H1 (cell line): ENCODE measurements at regions not wholly inside any gene's neighbourhood (a gene's known extent, or its start where the extent isn't known, plus 50 kb on each side); places are given as distances from the start of the nearest gene placed in this dataset.

ENCODE experiments used
- CTCF ChIA-PET: fragments of 300-600 bp; sonication (Branson Sonifier 250); formaldehyde crosslinking; loops from one replicate; lab custom pipeline; 2021; ENCODE audit not compliant: partially characterized antibody; lab: Charles Lee
- POLR2A ChIA-PET: fragments of 300-600 bp; sonication (Branson Sonifier 250); formaldehyde crosslinking; loops from one replicate; lab custom pipeline; 2021; ENCODE audit warnings: inconsistent platforms; ENCODE audit not compliant: partially characterized antibody; lab: Charles Lee
- DNase-seq, 2 experiments: peaks; one replicate each; pipeline versions ENCODE4 v3.0.0 to v3.0.0-alpha.2; 2010 to 2022; ENCODE audit warnings: low spot score in 2 of 2, low read depth in 1 of 2, mixed read lengths in 1 of 2
- FAIRE-seq: peaks from 2 replicates; lab custom pipeline; 2011; peaks lifted over from hg19 to GRCh38; lab: Jason Lieb, UNC
- H2AFZ ChIP-seq: 2 replicates; pipeline ENCODE4 v1.8.1; 2012; ENCODE audit warnings: low read length, inconsistent platforms
- H2AK5ac ChIP-seq: 2 replicates; pipeline ENCODE4 v1.6.1; 2013; ENCODE audit warnings: low read depth, low read length
- H2BK120ac ChIP-seq: replicated peaks from 2 replicates; pipeline ENCODE3; 2013; ENCODE audit warnings: low read depth, low read length, inconsistent platforms
- H2BK12ac ChIP-seq: 2 replicates; pipeline ENCODE4 v1.6.1; 2013; ENCODE audit warnings: low read depth, low read length
- H2BK15ac ChIP-seq: 2 replicates; pipeline ENCODE4 v1.6.1; 2013; ENCODE audit warnings: low read length
- H2BK20ac ChIP-seq: 2 replicates; pipeline ENCODE4 v1.6.1; 2013; ENCODE audit warnings: low read length
- H2BK5ac ChIP-seq: 2 replicates; pipeline ENCODE4 v1.6.1; 2013; ENCODE audit warnings: low read depth, low read length
- H3K14ac ChIP-seq: 2 replicates; pipeline ENCODE4 v1.6.1; 2013; ENCODE audit warnings: inconsistent platforms; ENCODE audit not compliant: insufficient read length
- H3K18ac ChIP-seq: 2 replicates; pipeline ENCODE4 v1.6.1; 2013; ENCODE audit warnings: low read length; ENCODE audit errors: extremely low read depth
- H3K23ac ChIP-seq: 2 replicates; pipeline ENCODE4 v1.6.1; 2013; ENCODE audit warnings: inconsistent platforms; ENCODE audit not compliant: insufficient read length
- H3K23me2 ChIP-seq: 2 replicates; pipeline ENCODE4 v1.6.1; 2013; ENCODE audit warnings: low read depth, low read length
- H3K27ac ChIP-seq: 2 replicates; pipeline ENCODE4 v1.6.1; 2011; ENCODE audit warnings: low read depth, low read length, inconsistent platforms
- H3K27me3 ChIP-seq, 4 experiments: replicated peaks in 1 of 4; 1 replicate in 1 of 4; 2 replicates in 3 of 4; pipeline versions ENCODE4 v1.6.1 to v1.8.1; 2011 to 2013; ENCODE audit warnings: low read length in 3 of 4, mild to moderate bottlenecking in 3 of 4, inconsistent platforms in 2 of 4, mixed read lengths in 2 of 4, moderate library complexity in 1 of 4; ENCODE audit not compliant: control insufficient read depth in 3 of 4, insufficient read depth in 3 of 4; ENCODE audit errors: extremely low read depth in 1 of 4
- H3K36me3 ChIP-seq, 4 experiments: 2 replicates each; pipeline versions ENCODE4 v1.6.1 to v1.8.1; 2011 to 2013; ENCODE audit warnings: mild to moderate bottlenecking in 4 of 4, low read length in 3 of 4, moderate library complexity in 2 of 4, control low read depth in 1 of 4, inconsistent platforms in 1 of 4; ENCODE audit not compliant: insufficient read depth in 4 of 4, control insufficient read depth in 2 of 4
- H3K4ac ChIP-seq: replicated peaks from 2 replicates; pipeline ENCODE3; 2013; ENCODE audit warnings: low read length, low read depth, mixed read lengths, inconsistent platforms; ENCODE audit not compliant: insufficient read length
- H3K4me1 ChIP-seq, 4 experiments: replicated peaks in 1 of 4; 1 replicate in 1 of 4; 2 replicates in 3 of 4; pipeline versions ENCODE4 v1.6.1 to v1.8.1; 2011 to 2013; ENCODE audit warnings: low read length in 3 of 4, inconsistent platforms in 2 of 4, mixed read lengths in 1 of 4; ENCODE audit not compliant: insufficient read depth in 4 of 4, control insufficient read depth in 3 of 4
- H3K4me2 ChIP-seq, 2 experiments: 2 replicates each; pipeline versions ENCODE4 v1.6.1 to v1.8.1; 2011 to 2013; ENCODE audit warnings: low read depth in 2 of 2, low read length in 2 of 2, control low read depth in 1 of 2, inconsistent platforms in 1 of 2, mild to moderate bottlenecking in 1 of 2; ENCODE audit not compliant: insufficient read depth in 1 of 2
- H3K4me3 ChIP-seq, 4 experiments: fragments of 200-600, 300-600 bp in 1 of 4; sonication (generic), shearing (Covaris generic), sonication (Bioruptor Twin) in 1 of 4; 2 replicates each; pipeline versions ENCODE4 v1.5.1 to v1.8.1; 2011 to 2016; ENCODE audit warnings: low read length in 4 of 4, low read depth in 3 of 4, control low read depth in 2 of 4, inconsistent platforms in 2 of 4, mild to moderate bottlenecking in 2 of 4, mixed read lengths in 1 of 4, moderate library complexity in 1 of 4; ENCODE audit not compliant: insufficient read depth in 2 of 4; ENCODE audit errors: extremely low read depth in 1 of 4
- H3K56ac ChIP-seq: replicated peaks from 2 replicates; pipeline ENCODE3; 2013; ENCODE audit warnings: low read depth, mild to moderate bottlenecking, mixed read lengths, low read length, inconsistent platforms; ENCODE audit not compliant: insufficient read length
- H3K79me1 ChIP-seq: 2 replicates; pipeline ENCODE4 v1.6.1; 2013; ENCODE audit warnings: low read depth, low read length, control low read depth
- H3K79me2 ChIP-seq, 2 experiments: 2 replicates each; pipeline versions ENCODE4 v1.6.1 to v1.8.1; 2012 to 2013; ENCODE audit warnings: low read length in 2 of 2, mild to moderate bottlenecking in 2 of 2, inconsistent platforms in 1 of 2; ENCODE audit not compliant: insufficient read depth in 2 of 2, control insufficient read depth in 1 of 2
- H3K9ac ChIP-seq, 4 experiments: replicated peaks in 1 of 4; 1 replicate in 1 of 4; 2 replicates in 3 of 4; pipeline versions ENCODE4 v1.6.1 to v1.8.1; 2011 to 2013; ENCODE audit warnings: low read depth in 3 of 4, low read length in 3 of 4, control low read depth in 2 of 4, mild to moderate bottlenecking in 2 of 4, moderate library complexity in 2 of 4, inconsistent platforms in 1 of 4; ENCODE audit errors: extremely low read depth in 1 of 4
- H3K9me3 ChIP-seq, 2 experiments: 2 replicates each; pipeline versions ENCODE4 v1.6.1 to v1.8.1; 2012 to 2013; ENCODE audit warnings: mild to moderate bottlenecking in 2 of 2, moderate library complexity in 2 of 2, control low read depth in 1 of 2, inconsistent platforms in 1 of 2, low read depth in 1 of 2, low read length in 1 of 2, mixed read lengths in 1 of 2; ENCODE audit not compliant: insufficient read depth in 2 of 2
- H4K20me1 ChIP-seq, 2 experiments: replicated peaks in 1 of 2; 2 replicates each; pipeline versions ENCODE3 to v1.8.1; 2011 to 2013; ENCODE audit warnings: inconsistent platforms in 2 of 2, low read length in 2 of 2, mild to moderate bottlenecking in 1 of 2; ENCODE audit not compliant: insufficient read depth in 2 of 2, control insufficient read depth in 1 of 2
- H4K5ac ChIP-seq: 2 replicates; pipeline ENCODE4 v1.6.1; 2013; ENCODE audit warnings: low read length, low read depth, mixed read lengths, inconsistent platforms; ENCODE audit not compliant: insufficient read length
- H4K8ac ChIP-seq: 2 replicates; pipeline ENCODE4 v1.8.0; 2013; ENCODE audit warnings: mild to moderate bottlenecking, moderate library complexity, low read length, inconsistent platforms; ENCODE audit not compliant: insufficient read depth; ENCODE audit errors: extremely low read depth
- H4K91ac ChIP-seq: replicated peaks from 2 replicates; pipeline ENCODE3; 2013; ENCODE audit warnings: low read length, mixed read lengths, inconsistent platforms; ENCODE audit not compliant: insufficient read length
- BRCA1 ChIP-seq: IDR thresholded peaks from 2 replicates; pipeline ENCODE4 v1.6.1; 2012; ENCODE audit warnings: low read depth, low read length, improper control_type of control experiment
- CHD1 ChIP-seq: IDR thresholded peaks from 2 replicates; pipeline ENCODE4 v1.6.1; 2012; ENCODE audit warnings: low read depth, low read length, improper control_type of control experiment
- EP300 ChIP-seq, 2 experiments: IDR thresholded peaks; 1 replicate in 1 of 2; 2 replicates in 1 of 2; pipeline ENCODE4 v1.6.1; 2011 to 2012; ENCODE audit warnings: low read depth in 2 of 2, low read length in 2 of 2, mild to moderate bottlenecking in 2 of 2, borderline replicate concordance in 1 of 2, inconsistent platforms in 1 of 2, moderate library complexity in 1 of 2
- FOSL1 ChIP-seq: IDR thresholded peaks from 2 replicates; pipeline ENCODE4 v1.6.1; 2011; ENCODE audit warnings: mild to moderate bottlenecking, low read depth, low read length, moderate library complexity; ENCODE audit not compliant: insufficient read depth
- GTF2F1 ChIP-seq: IDR thresholded peaks from 2 replicates; pipeline ENCODE4 v1.6.1; 2012; ENCODE audit warnings: low read depth, low read length, improper control_type of control experiment, borderline replicate concordance
- JUND ChIP-seq: IDR thresholded peaks from 2 replicates; pipeline ENCODE4 v1.6.1; 2011; ENCODE audit warnings: mild to moderate bottlenecking, improper control_type of control experiment, low read length
- KDM1A ChIP-seq: fragments of 200-600, 300-600 bp; sonication (generic); IDR thresholded peaks from 2 replicates; pipeline ENCODE4 v1.7.1; 2016; ENCODE audit warnings: mild to moderate bottlenecking, low read length, borderline replicate concordance
- NRF1 ChIP-seq: IDR thresholded peaks from 2 replicates; pipeline ENCODE4 v1.6.1; 2011; ENCODE audit warnings: mild to moderate bottlenecking, low read depth, low read length, improper control_type of control experiment
- POLR2A ChIP-seq, 2 experiments: IDR thresholded peaks; 1 replicate in 1 of 2; 2 replicates in 1 of 2; pipeline ENCODE4 v1.6.1; 2011; ENCODE audit warnings: low read depth in 2 of 2, low read length in 2 of 2, mild to moderate bottlenecking in 2 of 2; ENCODE audit errors: control extremely low read depth in 1 of 2
- POU5F1 ChIP-seq: IDR thresholded peaks from 2 replicates; pipeline ENCODE4 v1.6.1; 2011; ENCODE audit warnings: low read depth, mild to moderate bottlenecking, low read length, moderate library complexity
- RBBP5 ChIP-seq: IDR thresholded peaks from 2 replicates; pipeline ENCODE4 v1.7.1; 2012; ENCODE audit warnings: low read depth, mild to moderate bottlenecking, inconsistent platforms, low read length, moderate library complexity, borderline replicate concordance
- RFX5 ChIP-seq: IDR thresholded peaks from 2 replicates; pipeline ENCODE4 v1.6.1; 2011; ENCODE audit warnings: low read depth, low read length, improper control_type of control experiment, borderline replicate concordance
- SIN3A ChIP-seq, 2 experiments: IDR thresholded peaks in 1 of 2; conservative IDR thresholded peaks in 1 of 2; 2 replicates each; pipeline ENCODE4 v1.6.1; 2011 to 2012; ENCODE audit warnings: low read length in 2 of 2, improper control_type of control experiment in 1 of 2, low read depth in 1 of 2, mild to moderate bottlenecking in 1 of 2
- USF2 ChIP-seq: IDR thresholded peaks from 2 replicates; pipeline ENCODE4 v1.6.1; 2011; ENCODE audit warnings: low read length, improper control_type of control experiment
- WGBS, 2 experiments: shearing (Covaris generic) in 1 of 2; methylation state at CpG; one replicate each; pipeline versions ENCODE4 v1.1.6 to v1.1.7; 2013 to 2015; ENCODE audit warnings: low lambda C conversion rate in 2 of 2, mixed read lengths in 2 of 2, inconsistent platforms in 1 of 2, low coverage in 1 of 2, missing lambda C conversion rate in 1 of 2; ENCODE audit not compliant: insufficient replicate concordance in 2 of 2, insufficient coverage in 1 of 2, insufficient read length in 1 of 2; ENCODE audit errors: extremely low coverage in 1 of 2, missing lambda C conversion rate in 1 of 2; 5-methylcytosine and 5-hydroxymethylcytosine counted together

GRCh38 chr14:89731396-89731933, 223.1 kb downstream of the EFCAB11 start:
- Histone ChIP-seq H3K27ac (no peak overlapping the region), H3K4me1 (no peaks in the 10 kb centered on the region), H2BK12ac (no peak overlapping the region), H4K91ac (no peak overlapping the region), H3K18ac (no peak overlapping the region), H3K27me3 (no peaks in the 10 kb centered on the region), H2BK20ac (no peak overlapping the region), H4K8ac (no peak overlapping the region), H2AK5ac (no peak overlapping the region), H3K79me2 (no peaks in the 10 kb centered on the region), H3K4me3 (no peak overlapping the region), H3K23ac (no peak overlapping the region), H3K36me3 (no peaks in the 10 kb centered on the region), H4K5ac (no peak overlapping the region), H3K4me2 (no peak overlapping the region), H3K14ac (no peak overlapping the region), H2BK15ac (no peak overlapping the region), H3K23me2 (no peaks in the 10 kb centered on the region), H3K56ac (no peak overlapping the region), H2BK5ac (no peak overlapping the region), H3K4ac (no peak overlapping the region), H3K9ac (no peak overlapping the region), H2BK120ac (no peak overlapping the region), H4K20me1 (no peaks in the 10 kb centered on the region), H2AFZ (no peak overlapping the region), H3K79me1 (no peaks in the 10 kb centered on the region), H3K9me3 (no peaks in the 10 kb centered on the region)
- ChIA-PET POLR2A (no interaction called here), CTCF (no interaction called here)
- DNase-seq, result no peak
- no peak for FAIRE-seq
- WGBS, 2 experiments, result 94% methylated on average over 6 of the region's 6 CpGs; no CpG with 5 or more reads in 1 of the 2 experiments
- TF ChIP-seq EP300 (IDR thresholded peaks at IDR 0.05; ENCODE audit: borderline replicate concordance in 1 of 2, low read depth in 2 of 2, low read length in 2 of 2) (no peak), RBBP5 (no peak), RFX5 (no peak), SIN3A (conservative IDR thresholded peaks at IDR 0.05 in 1 of 2, IDR thresholded peaks at IDR 0.05 in 1 of 2; ENCODE audit: low read depth in 1 of 2, low read length in 2 of 2) (no peak), KDM1A (no peak), BRCA1 (no peak), POU5F1 (no peak), POLR2A (IDR thresholded peaks at IDR 0.05; ENCODE audit: control extremely low read depth in 1 of 2, low read depth in 2 of 2, low read length in 2 of 2) (no peak), GTF2F1 (no peak), CHD1 (no peak), JUND (no peak), FOSL1 (no peak), USF2 (no peak), NRF1 (no peak)
